ENCODE measurements at regions not wholly inside any gene's neighbourhood (a gene's known extent, or its start where the extent isn't known, plus 50 kb on each side); places are given as distances from the start of the nearest gene placed in this dataset.
A peak's percentile ranks its signal among the peaks of the same experiment; 100 is the strongest.

DNA sequence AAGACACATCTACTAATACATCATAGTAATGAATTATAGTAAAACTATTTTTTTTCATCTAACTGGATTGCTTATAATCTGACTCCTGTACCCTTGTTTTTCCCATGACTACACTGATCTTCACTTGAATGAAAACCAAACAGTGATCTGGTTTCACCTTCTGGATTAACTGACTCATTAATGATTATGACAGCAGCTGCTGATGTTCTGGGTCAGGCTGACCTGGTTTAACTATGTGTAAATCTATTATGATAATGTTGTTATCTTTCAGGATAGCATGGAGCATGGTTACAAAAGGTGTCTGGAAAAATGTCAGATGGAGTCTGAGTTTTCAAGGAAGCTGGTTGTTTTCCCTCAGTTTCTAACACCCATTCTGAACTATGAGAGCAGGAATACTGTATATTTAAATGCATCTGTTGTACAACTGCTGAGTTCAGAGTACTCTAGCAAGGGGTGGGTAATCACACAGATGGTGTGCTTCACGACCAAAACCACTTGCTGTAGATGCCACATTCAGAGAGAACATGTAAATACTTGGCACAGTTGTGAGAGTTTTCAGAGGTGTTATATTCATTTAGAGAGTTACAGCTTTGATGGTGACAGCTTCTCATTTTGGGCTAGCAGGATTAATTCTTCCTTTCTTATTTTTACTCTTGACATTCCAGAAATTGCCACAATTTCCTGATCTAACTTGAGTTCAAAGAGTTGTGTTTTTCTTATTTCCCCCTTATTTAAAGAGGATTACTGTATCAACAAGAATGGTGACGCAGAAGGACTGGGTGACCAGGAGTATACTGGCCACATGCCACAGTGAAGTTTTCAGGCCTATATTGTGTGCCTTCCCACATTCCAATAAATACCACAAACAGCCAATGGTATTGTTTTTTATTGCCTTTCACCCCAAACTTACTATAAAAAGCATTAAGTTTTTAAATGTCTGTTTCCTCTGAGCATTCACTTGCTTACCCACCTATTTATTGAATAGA, 249.7 kb upstream of the TET2 start:
- no peak for DNase-seq (ENCODE audit: low read depth)

DNA sequence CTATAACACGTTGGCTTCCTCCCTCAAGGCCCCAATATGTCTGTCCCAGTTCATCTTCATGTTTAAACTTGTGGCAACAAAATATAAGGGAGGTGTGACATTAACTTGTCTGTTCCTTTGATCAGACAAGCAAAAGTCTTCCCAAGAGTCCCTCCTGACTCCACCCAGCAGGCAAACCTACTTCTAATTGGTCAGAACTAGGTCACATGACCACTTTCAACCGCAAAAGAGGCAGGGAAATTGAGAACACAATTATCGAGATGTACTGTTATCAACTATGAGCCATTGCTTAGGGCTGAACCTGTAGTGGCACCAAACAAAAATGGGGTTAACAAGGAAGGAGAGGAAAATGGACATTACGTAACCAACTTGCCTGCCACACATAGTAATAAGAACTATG, 246.8 kb upstream of the TET2 start:
- no peak for DNase-seq (ENCODE audit: low read depth)

DNA sequence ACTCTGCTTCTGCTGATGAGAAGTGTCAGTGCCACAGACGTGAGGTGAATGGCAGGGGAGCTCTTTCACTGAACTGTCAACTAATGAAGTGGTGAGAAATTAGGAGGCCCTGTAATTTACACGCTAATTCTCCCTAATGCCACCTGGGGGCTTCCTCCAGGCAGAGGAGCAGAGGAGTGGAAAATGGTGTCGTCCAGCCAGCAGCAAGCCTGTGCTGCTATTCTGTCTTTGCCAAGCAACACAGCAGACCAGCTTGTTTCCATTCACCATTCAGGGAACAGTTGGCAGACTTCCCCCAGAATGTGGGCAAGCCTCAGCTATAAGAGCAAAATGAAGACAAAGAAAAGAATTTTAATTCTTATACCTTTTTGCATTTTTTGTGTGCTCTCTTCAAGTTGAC, 245.2 kb upstream of the TET2 start:
- no peak for DNase-seq (ENCODE audit: low read depth)

DNA sequence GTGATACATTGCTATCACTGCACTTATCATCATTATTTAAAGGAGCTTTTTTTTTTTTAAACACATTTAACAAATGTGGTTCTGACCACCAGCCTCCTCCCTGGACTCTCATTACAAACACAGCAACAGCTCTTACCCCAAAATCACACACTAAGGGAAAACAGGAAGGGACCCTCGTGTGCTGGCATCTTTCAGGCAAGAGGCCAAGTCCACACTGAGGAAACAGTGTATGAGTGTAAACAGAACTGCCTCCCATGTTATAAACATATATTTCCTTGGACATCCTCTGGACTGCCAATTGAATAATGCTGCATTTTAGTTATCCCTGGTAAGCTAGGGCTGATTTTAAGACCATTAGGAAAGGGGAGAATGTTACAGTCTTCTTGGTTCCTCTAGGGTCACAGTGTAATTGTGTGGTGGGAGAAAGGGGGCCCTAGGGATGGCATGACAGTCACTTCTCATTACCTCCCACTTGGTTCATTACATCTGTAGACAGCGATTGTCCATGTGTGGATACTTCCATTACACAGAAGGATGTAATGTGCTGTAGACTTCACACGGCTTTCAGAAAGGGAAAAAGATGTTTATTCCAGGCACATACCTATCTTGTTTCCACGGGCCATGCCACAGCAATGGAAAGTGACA, 244.6 kb upstream of the TET2 start:
- DNase-seq (ENCODE audit: low read depth), result no peak

- no peak for DNase-seq (ENCODE audit: low read depth)
These were observed 241.6 kb upstream of the TET2 start for GRCh38 chr4:104905065-104905464.

DNA sequence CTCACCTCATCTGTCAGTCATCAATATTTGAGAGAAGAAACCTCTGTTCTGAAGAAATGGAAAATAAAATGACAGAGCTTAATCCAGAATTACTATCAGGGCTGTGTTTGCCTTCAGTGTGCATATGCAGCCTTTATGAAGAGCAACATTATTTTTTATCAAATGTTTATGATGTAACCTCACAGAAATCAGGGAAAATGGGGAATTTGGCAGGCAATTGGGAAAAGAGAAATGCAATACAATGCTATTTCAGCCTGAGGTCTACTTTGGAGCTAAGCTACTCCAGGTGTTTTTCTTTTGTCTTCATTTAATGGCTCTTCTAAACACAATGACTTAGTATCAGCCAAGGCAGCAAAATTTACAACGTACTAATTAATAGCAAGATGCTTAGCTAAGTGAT, 241.1 kb upstream of the TET2 start:
- no peak for DNase-seq (ENCODE audit: low read depth)

DNA sequence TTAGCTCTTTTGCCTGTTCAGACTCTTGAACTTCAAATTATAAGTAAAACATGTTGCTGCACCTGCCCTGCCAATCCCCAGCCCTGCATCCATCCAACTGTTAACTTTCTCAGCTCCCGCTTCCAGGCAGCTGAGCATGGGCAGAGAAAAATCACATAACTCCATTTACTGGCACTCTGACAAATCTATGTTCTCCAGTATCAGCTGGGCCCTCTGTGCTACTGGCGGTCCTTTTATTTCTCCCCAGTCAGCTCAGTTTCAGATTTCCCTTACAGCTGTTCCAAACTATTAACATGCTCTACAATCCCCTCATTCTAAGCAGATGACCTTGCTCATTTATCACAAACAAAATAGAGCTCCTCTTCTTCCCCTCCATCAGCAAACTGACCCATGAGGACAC, 240.4 kb upstream of the TET2 start:
- DNase-seq (ENCODE audit: low read depth), result no peak

DNA sequence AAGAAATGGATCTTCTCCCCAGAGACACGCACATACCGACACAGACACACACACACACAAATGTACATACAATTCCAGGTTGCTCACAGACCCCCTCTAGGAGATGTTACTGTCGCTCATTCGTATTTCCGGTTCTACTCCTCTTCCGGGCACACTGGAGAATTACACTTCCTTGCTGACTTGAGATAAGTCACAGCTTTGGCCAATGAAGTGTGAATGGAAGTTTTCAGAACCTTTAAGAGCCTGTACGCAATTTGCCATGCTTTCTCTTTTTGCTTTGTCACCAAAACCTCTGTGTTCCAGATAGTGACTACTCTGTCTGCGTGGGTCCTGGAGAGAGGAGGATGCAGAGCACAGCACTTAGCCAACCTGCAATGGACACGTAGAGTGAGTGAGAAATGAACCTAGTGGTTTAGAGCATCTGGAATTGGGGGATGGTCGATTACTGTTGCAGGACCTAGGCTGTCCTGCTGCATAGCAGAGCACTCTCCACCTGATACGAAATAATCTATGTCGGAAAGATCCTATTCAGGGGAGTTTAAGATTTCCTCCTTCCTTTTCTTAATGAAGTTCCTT, 239.5 kb upstream of the TET2 start:
- no peak for DNase-seq (ENCODE audit: low read depth)

GRCh38 chr4:104907991-104908390, 238.7 kb upstream of the TET2 start:
- no peak for DNase-seq (ENCODE audit: low read depth)

- DNase-seq (ENCODE audit: low read depth), result no peak
These were observed 237.3 kb upstream of the TET2 start for GRCh38 chr4:104909376-104909775.

DNA sequence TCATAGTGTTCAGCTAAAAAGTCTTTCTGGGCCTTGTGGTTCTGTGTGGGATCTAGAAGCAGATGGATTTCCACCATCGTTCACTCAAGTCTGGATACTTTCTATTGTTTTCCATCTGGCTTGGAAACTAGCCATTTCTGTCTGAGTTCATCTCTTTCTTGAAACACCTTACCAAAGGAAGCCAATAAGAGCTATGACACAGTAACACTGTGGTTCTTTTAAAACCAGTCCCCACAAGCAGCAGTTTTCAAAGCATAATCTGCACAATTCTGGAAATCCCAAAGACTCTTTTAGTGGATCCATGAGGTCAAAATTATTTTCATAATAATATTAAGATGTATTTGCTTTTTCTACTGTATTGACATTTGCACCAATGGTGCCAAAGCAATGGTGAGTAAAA, 234.2 kb upstream of the TET2 start:
- DNase-seq (ENCODE audit: low read depth), result no peak

DNA sequence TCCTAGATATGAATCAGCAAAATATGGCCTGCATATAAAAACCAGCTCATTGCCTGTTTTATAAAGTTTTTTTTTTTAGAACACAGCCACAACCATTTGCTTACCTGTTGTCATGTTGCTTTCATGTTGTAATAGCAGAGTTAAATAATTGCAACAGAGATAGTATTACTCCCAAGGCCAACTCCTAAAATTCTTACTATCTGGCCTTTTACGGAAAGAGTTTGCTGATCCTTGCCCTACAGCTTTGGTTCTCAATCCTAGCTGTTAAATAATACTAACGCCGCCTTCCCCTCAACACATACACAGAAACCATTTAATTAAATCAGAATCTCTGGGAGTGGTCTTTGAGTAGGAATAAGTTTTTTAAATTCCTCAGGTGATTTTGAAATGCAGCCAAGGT, 231.3 kb upstream of the TET2 start:
- no peak for DNase-seq (ENCODE audit: low read depth)

DNA sequence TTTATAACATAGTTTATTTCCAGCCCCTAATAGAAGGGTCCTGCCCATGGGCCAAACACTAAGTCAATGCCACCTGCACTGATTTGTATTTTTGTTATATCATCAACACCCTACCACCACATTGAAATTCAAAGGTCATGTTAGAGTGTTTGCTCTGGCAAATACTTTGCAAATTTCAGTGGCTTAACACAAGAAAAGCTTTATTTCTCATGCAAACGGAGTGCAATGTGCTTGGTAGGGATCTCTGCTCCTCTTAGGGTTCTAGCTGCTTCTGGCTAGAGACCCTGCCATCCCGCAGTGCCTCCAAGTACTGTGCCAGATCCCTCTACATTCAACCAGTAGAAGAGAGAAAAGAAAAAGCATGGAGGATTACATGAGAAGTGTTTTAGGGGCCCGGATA, 230.8 kb upstream of the TET2 start:
- DNase-seq (ENCODE audit: low read depth), result no peak

- DNase-seq (ENCODE audit: low read depth), result no peak
These were observed 227.3 kb upstream of the TET2 start for GRCh38 chr4:104919406-104919805.

DNA sequence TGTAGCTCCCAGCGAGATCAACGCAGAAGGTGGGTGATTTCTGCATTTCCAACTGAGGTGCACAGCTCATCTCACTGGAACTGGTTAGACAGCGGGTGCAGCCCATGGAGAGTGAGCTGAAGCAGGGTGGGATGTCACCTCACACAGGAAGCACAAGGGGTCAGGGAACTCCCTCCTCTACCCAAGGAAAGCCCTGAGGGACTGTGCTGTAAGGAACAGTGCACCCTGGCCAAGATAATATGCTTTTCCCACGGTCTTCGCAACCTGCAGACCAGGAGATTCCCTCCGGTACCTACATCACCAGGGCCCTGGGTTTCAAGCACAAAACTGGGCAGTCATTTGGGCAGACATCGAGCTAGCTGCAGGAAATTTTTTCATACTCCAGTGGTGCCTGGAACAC, 216.4 kb upstream of the TET2 start:
- no peak for DNase-seq (ENCODE audit: low read depth)

DNA sequence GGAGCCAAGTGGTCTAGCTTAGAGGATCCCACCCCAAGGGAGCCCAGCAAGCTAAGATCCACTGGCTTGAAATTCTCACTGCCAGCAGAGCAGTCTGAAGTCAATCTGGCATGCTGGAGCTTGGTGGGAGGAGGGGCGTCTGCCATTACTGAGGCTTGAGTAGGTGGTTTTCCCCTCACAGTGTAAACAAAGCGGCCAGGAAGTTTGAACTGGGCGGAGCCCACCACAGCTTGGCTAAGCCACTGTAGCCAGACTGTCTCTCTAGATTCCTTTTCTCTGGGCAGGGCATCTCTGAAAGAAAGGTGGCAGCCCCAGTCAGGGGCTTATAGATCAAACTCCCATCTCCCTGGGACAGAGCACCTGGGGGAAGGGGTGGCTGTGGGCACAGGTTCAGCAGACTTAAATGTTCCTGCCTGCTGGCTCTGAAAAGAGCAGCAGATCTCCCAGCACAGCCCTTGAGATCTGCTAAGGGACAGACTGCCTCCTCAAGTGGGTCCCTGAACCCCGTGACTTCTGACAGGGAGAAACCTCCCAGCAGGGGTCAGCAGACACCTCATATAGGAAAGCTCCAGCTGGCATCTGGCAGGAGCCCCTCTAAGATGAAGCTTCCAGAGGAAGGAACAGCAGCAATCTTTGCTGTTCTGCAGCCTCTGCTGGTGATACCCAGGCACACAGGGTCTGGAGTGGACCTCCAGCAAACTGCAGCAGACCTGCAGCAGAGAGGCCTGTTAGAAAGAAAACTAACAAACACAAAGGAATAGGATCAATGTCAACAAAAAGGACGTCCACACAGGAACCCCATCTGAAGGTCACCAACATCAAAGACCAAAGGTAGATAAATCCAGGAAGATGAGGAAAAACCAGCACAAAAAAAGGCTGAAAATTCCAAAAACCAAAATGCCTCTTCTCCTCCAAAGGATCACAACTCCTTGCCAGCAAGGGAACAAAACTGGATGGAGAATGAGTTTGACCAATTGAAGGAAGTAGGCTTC, 215.6 kb upstream of the TET2 start:
- peak; percentile 6 for DNase-seq (ENCODE audit: low read depth)

- no peak for DNase-seq (ENCODE audit: low read depth)
These were observed 208.1 kb upstream of the TET2 start for GRCh38 chr4:104938624-104939023.

DNA sequence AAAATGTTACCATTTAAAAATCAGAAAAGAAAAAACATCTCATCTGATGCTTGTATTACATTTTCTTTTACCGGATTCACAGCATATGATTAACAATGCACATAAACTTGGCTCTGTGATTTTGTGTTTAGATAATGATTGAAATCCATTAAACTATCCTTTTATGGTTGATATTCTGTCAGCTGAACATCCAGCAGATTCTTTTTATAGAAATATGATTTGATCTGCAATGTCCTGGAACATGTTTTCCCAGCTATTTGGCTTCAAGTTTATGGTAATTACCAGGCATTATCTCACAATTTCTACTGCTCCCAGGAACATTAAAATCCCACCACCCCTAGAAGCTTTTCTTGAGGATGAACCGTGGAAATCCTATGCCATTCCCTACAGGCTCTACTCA, 205.7 kb upstream of the TET2 start:
- DNase-seq (ENCODE audit: low read depth), result no peak

DNA sequence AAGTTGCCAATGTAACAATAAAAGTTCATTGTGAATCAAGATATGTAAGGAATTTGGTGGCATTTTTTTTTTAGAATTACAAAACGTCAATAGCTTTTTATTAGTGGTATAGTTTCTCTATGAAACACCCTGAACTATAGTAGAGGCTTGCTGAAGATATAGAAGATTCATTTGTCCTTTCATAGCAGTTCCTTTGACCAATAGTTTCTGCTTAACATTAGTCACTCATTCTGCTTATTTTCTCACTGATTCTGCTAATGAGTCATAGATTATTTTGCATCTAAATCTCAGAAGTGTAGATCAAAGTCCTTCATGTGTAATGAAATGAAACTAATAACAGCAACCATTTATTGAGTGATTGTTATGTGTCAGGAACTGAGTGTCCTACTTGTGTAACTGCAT, 205.0 kb upstream of the TET2 start:
- DNase-seq (ENCODE audit: low read depth), result no peak

DNA sequence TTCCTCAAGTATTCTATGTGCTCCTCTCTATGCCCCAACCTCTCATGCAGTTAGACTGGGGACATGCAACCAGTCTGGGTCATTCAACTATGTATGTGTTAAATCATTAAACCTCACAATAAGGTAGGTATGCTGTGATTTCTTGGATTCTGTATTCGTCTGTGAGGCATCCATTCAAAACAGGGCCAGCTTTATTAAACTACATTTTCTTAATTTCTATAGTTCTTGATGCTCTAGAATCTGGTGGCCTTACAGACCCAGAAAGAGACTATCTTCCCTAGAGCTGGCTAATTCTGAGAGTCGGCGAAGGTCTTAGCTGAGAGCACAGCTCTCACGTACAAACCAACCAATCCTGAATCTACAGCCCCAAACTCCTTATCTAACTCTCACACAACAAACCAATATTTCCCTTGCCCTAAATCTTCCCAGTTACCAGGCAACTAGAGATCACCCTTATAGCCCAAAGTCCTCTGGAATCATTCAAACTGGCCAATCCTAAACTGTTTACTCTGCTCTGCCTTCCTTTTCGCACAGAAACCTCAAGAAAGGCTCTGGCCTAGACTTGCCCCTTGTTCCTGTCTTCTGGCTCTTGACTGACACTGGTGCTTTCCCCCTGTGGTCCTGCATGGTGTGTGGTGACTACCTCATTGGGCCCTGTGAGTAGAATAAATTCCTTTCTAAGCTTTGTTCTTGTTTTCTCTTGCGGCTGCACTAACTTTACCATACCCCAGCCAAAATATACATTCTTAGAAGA, 203.5 kb upstream of the TET2 start:
- no peak for DNase-seq (ENCODE audit: low read depth)

GRCh38 chr4:104944596-104944995, 202.1 kb upstream of the TET2 start:
- no peak for DNase-seq (ENCODE audit: low read depth)
